ENCODE measurements at regions not wholly inside any gene's neighbourhood (a gene's known extent, or its start where the extent isn't known, plus 50 kb on each side); places are given as distances from the start of the nearest gene placed in this dataset.

DNA sequence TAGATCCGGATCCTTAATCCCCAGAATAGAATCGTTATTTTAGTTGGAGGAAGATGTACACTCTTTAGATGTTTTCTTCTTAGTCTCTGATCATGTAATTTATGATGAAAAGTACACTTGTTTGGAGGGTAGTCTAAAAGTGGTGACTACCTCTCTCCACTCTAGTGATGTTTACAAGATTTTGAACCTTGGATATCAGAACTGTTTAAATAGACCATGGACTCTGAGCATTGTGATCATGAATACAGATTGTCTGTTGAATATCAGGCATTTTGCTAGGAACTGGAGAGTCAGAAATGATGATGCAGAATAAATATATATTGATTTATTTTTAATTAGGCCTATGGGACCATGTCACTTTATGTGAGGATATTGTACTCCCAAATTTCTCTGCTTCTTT is 706.3 kb upstream of the WWC1 start:
- H3K4me3 ChIP-seq (ENCODE audit: insufficient read depth in 1 of 2, low read depth in 1 of 2, low read length in 2 of 2), result no peak overlapping the region
- H3K23ac ChIP-seq (ENCODE audit: low read length in 2 of 2), result no peak overlapping the region
- H3K4me2 ChIP-seq (ENCODE audit: low read length, poor library complexity, severe bottlenecking), result no peak overlapping the region
- no peaks in the 10 kb centered on the region for H3K4me1 ChIP-seq (ENCODE audit: control insufficient read depth, insufficient read depth, low read depth, low read length)
- no peaks in the 10 kb centered on the region for H3K9me3 ChIP-seq (ENCODE audit: control insufficient read depth, low read length)
- H2AK5ac ChIP-seq (ENCODE audit: low read length, severe bottlenecking), result no peak overlapping the region
- DNase-seq, result no peak
- WGBS, result no CpG with 5 or more reads among the region's 2 CpGs
- H2BK15ac ChIP-seq (ENCODE audit: low read depth, poor library complexity, severe bottlenecking), result no peak overlapping the region
- H4K8ac ChIP-seq (ENCODE audit: low read length), result no peak overlapping the region
- H3K27me3 ChIP-seq (ENCODE audit: control insufficient read depth in 1 of 2, insufficient read depth in 1 of 2, low read length in 2 of 2), result no peaks in the 10 kb centered on the region
- H3K18ac ChIP-seq (ENCODE audit: low read depth in 1 of 2, low read length in 2 of 2), result no peak overlapping the region
- H4K91ac ChIP-seq (ENCODE audit: low read length), result no peak overlapping the region
- no peak overlapping the region for H3K27ac ChIP-seq (ENCODE audit: low read length, poor library complexity, severe bottlenecking)
- H3K4ac ChIP-seq (ENCODE audit: low read depth in 1 of 2, low read length in 2 of 2), result no peak overlapping the region
- H2BK120ac ChIP-seq (ENCODE audit: low read depth, low read length), result no peak overlapping the region
- no peak overlapping the region for H2BK12ac ChIP-seq (ENCODE audit: low read length in 2 of 2)
- no peak overlapping the region for H2AFZ ChIP-seq (ENCODE audit: low read depth, low read length)
- no peaks in the 10 kb centered on the region for H3K79me1 ChIP-seq (replicated peaks; ENCODE audit: low read length, poor library complexity, severe bottlenecking)
- H3K36me3 ChIP-seq (ENCODE audit: control insufficient read depth in 1 of 2, insufficient read depth in 2 of 2, low read depth in 1 of 2, low read length in 2 of 2), result no peaks in the 10 kb centered on the region
- no peak overlapping the region for H3K9ac ChIP-seq (ENCODE audit: low read length)
- no peak overlapping the region for H3K14ac ChIP-seq (ENCODE audit: low read length in 2 of 2)
- H2BK5ac ChIP-seq (ENCODE audit: low read depth, low read length, poor library complexity, severe bottlenecking), result no peak overlapping the region

DNA sequence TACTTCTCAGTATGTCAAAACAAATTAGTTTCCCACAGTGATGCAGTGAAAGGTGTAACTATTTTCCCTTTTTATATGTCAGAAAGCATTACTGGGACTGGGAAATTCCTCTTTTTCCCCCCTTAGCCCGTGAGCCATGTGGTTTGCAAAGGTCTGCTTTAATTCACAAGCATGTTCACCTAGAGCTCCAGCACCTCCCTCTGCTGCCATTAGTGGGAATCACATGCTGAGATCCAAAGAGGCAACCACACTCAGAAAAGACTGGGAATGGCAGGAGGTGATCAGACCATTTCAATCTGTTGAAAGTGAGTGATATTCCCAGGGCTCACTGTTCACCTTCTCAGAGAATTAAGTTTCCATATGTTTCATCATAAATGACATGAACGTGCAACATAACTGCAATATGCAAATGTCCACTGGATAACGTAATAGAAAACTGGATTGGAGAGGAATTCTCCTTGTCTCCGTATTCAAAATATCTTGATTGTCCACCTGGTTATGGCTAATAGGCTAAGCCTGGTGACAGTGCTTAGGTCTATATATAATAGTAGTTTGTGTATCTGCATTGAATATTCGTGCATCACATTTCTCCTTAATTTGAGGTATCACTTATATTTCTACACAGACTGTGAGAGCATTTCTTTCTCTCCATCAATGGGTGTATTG is 703.5 kb upstream of the WWC1 start:
- Histone ChIP-seq H3K27ac (ENCODE audit: low read length, poor library complexity, severe bottlenecking) (no peak overlapping the region), H3K4me1 (ENCODE audit: control insufficient read depth, insufficient read depth, low read depth, low read length) (no peaks in the 10 kb centered on the region), H2BK5ac (ENCODE audit: low read depth, low read length, poor library complexity, severe bottlenecking) (no peak overlapping the region), H2AK5ac (ENCODE audit: low read length, severe bottlenecking) (no peak overlapping the region), H3K27me3 (ENCODE audit: control insufficient read depth in 1 of 2, insufficient read depth in 1 of 2, low read length in 2 of 2) (no peaks in the 10 kb centered on the region), H2AFZ (ENCODE audit: low read depth, low read length) (no peak overlapping the region), H4K8ac (ENCODE audit: low read length) (no peak overlapping the region), H3K4me3 (ENCODE audit: insufficient read depth in 1 of 2, low read depth in 1 of 2, low read length in 2 of 2) (no peak overlapping the region), H3K9me3 (ENCODE audit: control insufficient read depth, low read length) (no peaks in the 10 kb centered on the region), H3K79me1 (replicated peaks; ENCODE audit: low read length, poor library complexity, severe bottlenecking) (no peaks in the 10 kb centered on the region), H3K4ac (ENCODE audit: low read depth in 1 of 2, low read length in 2 of 2) (no peak overlapping the region), H3K4me2 (ENCODE audit: low read length, poor library complexity, severe bottlenecking) (no peak overlapping the region), H2BK120ac (ENCODE audit: low read depth, low read length) (no peak overlapping the region), H3K18ac (ENCODE audit: low read depth in 1 of 2, low read length in 2 of 2) (no peak overlapping the region), H3K14ac (ENCODE audit: low read length in 2 of 2) (no peak overlapping the region), H3K23ac (ENCODE audit: low read length in 2 of 2) (no peak overlapping the region), H3K36me3 (ENCODE audit: control insufficient read depth in 1 of 2, insufficient read depth in 2 of 2, low read depth in 1 of 2, low read length in 2 of 2) (no peaks in the 10 kb centered on the region), H2BK12ac (ENCODE audit: low read length in 2 of 2) (no peak overlapping the region), H2BK15ac (ENCODE audit: low read depth, poor library complexity, severe bottlenecking) (no peak overlapping the region), H4K91ac (ENCODE audit: low read length) (no peak overlapping the region), H3K9ac (ENCODE audit: low read length) (no peak overlapping the region)
- 74% methylated on average over 4 of the region's 5 CpGs for WGBS
- peak; percentile 49 for DNase-seq

DNA sequence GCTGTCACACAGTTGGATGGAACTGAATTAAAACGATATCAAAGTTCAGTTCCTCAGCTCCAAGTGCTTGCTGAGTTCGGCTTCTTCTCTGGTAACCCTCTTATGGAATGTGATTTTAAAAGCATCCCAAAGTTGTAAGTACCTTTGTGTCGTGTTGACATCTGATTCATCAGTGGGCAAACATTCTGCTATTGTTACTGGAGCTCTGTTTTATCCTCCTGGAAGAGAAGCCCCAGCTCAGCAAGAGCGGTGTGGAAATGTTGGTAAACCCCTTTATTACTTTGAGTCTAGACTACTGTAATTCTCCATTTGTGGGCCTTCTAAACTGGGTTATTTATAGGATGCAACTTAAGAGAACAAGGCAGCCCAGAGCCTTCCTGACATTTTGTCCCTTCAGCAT is 699.3 kb upstream of the WWC1 start:
- Histone ChIP-seq H2BK5ac (ENCODE audit: low read depth, low read length, poor library complexity, severe bottlenecking) (no peak overlapping the region), H3K27ac (ENCODE audit: low read length, poor library complexity, severe bottlenecking) (no peak overlapping the region), H3K14ac (ENCODE audit: low read length in 2 of 2) (no peak overlapping the region), H2AFZ (ENCODE audit: low read depth, low read length) (no peak overlapping the region), H2AK5ac (ENCODE audit: low read length, severe bottlenecking) (no peak overlapping the region), H3K9ac (ENCODE audit: low read length) (no peak overlapping the region), H3K4me1 (ENCODE audit: control insufficient read depth, insufficient read depth, low read depth, low read length) (no peaks in the 10 kb centered on the region), H2BK12ac (ENCODE audit: low read length in 2 of 2) (no peak overlapping the region), H4K91ac (ENCODE audit: low read length) (no peak overlapping the region), H3K27me3 (ENCODE audit: control insufficient read depth in 1 of 2, insufficient read depth in 1 of 2, low read length in 2 of 2) (no peaks in the 10 kb centered on the region), H3K79me1 (replicated peaks; ENCODE audit: low read length, poor library complexity, severe bottlenecking) (no peaks in the 10 kb centered on the region), H3K4ac (ENCODE audit: low read depth in 1 of 2, low read length in 2 of 2) (no peak overlapping the region), H3K9me3 (ENCODE audit: control insufficient read depth, low read length) (no peaks in the 10 kb centered on the region), H3K4me3 (ENCODE audit: insufficient read depth in 1 of 2, low read depth in 1 of 2, low read length in 2 of 2) (no peak overlapping the region), H3K23ac (ENCODE audit: low read length in 2 of 2) (no peak overlapping the region), H2BK120ac (ENCODE audit: low read depth, low read length) (no peak overlapping the region), H3K18ac (ENCODE audit: low read depth in 1 of 2, low read length in 2 of 2) (no peak overlapping the region), H2BK15ac (ENCODE audit: low read depth, poor library complexity, severe bottlenecking) (no peak overlapping the region), H3K4me2 (ENCODE audit: low read length, poor library complexity, severe bottlenecking) (no peak overlapping the region), H3K36me3 (ENCODE audit: control insufficient read depth in 1 of 2, insufficient read depth in 2 of 2, low read depth in 1 of 2, low read length in 2 of 2) (no peaks in the 10 kb centered on the region), H4K8ac (ENCODE audit: low read length) (no peak overlapping the region)
- 91% methylated on average over 4 of the region's 4 CpGs for WGBS
- DNase-seq, result no peak

DNA sequence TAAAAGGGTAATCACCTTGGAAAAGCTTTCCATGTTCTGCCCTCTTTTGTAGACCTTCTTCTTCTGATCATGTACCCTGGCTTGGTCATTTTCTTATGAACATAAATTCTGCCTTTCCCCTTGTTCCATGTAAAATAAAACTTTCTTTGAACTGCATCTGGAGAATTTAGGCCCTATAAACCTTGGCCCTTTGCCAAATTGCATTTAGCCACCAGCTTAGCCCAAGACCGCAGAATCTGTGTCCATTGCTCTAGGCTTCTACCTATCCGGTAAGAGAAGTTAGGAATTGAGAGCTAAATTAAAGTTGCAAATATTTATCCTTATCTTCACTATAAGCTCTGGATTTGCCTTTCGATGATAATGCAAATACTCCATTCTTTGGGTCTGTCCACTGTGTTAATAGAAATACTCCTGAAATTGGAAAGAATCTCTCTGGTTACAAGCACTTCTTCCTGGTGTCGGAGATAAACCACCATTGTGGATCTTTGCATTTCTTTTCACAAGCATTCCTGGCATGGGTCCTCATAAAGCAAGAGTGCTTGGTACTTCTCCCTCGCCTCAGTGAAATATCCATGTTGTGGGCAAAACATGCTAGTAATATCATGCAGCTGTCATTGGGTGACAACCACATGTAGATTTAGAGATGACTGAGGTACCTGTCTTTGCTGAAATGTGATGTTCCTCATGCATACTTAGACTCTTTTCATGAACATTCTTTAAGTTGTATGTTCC is 698.0 kb upstream of the WWC1 start:
- WGBS, result 94% methylated on average over 3 of the region's 5 CpGs
- no peak overlapping the region for H3K18ac ChIP-seq (ENCODE audit: low read depth in 1 of 2, low read length in 2 of 2)

More for the DNA sequence above, 698.0 kb upstream of the WWC1 start:
- no peak overlapping the region for H3K14ac ChIP-seq (ENCODE audit: low read length in 2 of 2)
- no peak overlapping the region for H3K23ac ChIP-seq (ENCODE audit: low read length in 2 of 2)
- no peaks in the 10 kb centered on the region for H3K36me3 ChIP-seq (ENCODE audit: control insufficient read depth in 1 of 2, insufficient read depth in 2 of 2, low read depth in 1 of 2, low read length in 2 of 2)
- H3K4ac ChIP-seq (ENCODE audit: low read depth in 1 of 2, low read length in 2 of 2), result no peak overlapping the region
- H4K8ac ChIP-seq (ENCODE audit: low read length), result no peak overlapping the region
- H2AK5ac ChIP-seq (ENCODE audit: low read length, severe bottlenecking), result no peak overlapping the region
- no peaks in the 10 kb centered on the region for H3K9me3 ChIP-seq (ENCODE audit: control insufficient read depth, low read length)
- no peak overlapping the region for H2BK12ac ChIP-seq (ENCODE audit: low read length in 2 of 2)
- no peak overlapping the region for H4K91ac ChIP-seq (ENCODE audit: low read length)
- no peaks in the 10 kb centered on the region for H3K79me1 ChIP-seq (replicated peaks; ENCODE audit: low read length, poor library complexity, severe bottlenecking)
- no peak overlapping the region for H3K27ac ChIP-seq (ENCODE audit: low read length, poor library complexity, severe bottlenecking)
- H3K9ac ChIP-seq (ENCODE audit: low read length), result no peak overlapping the region
- H3K4me1 ChIP-seq (ENCODE audit: control insufficient read depth, insufficient read depth, low read depth, low read length), result no peaks in the 10 kb centered on the region
- no peak overlapping the region for H2AFZ ChIP-seq (ENCODE audit: low read depth, low read length)
- no peak overlapping the region for H3K4me3 ChIP-seq (ENCODE audit: insufficient read depth in 1 of 2, low read depth in 1 of 2, low read length in 2 of 2)
- H3K27me3 ChIP-seq (ENCODE audit: control insufficient read depth in 1 of 2, insufficient read depth in 1 of 2, low read length in 2 of 2), result no peaks in the 10 kb centered on the region
- H2BK120ac ChIP-seq (ENCODE audit: low read depth, low read length), result no peak overlapping the region
- no peak overlapping the region for H2BK15ac ChIP-seq (ENCODE audit: low read depth, poor library complexity, severe bottlenecking)
- no peak overlapping the region for H3K4me2 ChIP-seq (ENCODE audit: low read length, poor library complexity, severe bottlenecking)
- no peak overlapping the region for H2BK5ac ChIP-seq (ENCODE audit: low read depth, low read length, poor library complexity, severe bottlenecking)
- DNase-seq, result no peak
